ENCODE measurements at regions not wholly inside any gene's neighbourhood (a gene's known extent, or its start where the extent isn't known, plus 50 kb on each side); places are given as distances from the start of the nearest gene placed in this dataset.

DNA sequence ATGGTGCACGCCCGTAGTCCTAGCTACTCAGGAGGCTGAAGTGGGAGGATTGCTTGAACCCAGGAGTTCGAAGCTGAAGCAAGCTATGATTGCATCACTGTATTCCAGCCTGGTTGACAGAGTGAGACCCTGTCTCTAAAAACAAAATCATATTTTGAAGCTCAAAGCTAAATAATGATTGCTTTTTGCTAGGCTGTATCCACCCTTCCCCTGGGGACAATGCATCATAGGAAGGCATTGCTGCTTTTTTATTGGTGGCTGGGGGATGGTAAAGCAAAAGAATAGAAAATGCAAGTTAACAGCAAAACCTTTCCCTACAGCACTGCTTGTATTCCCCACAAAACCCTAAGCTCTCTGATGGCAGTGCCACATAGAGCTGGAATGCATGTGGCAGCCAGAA is 107.5 kb upstream of the WAC start:
- Histone ChIP-seq H3K27ac (no peak overlapping the region), H3K4me3 (no peak overlapping the region), H3K36me3 (replicated peaks in 1 of 2; ENCODE audit: insufficient read depth in 1 of 2, low read depth in 2 of 2) (no peaks in the 10 kb centered on the region), H3K4me1 (no peaks in the 10 kb centered on the region), H3K27me3 (no peaks in the 10 kb centered on the region), H3K9me3 (no peaks in the 10 kb centered on the region)
- ATAC-seq (no peak), DNase-seq (no peak)
- TF ChIP-seq, protein P1, sequence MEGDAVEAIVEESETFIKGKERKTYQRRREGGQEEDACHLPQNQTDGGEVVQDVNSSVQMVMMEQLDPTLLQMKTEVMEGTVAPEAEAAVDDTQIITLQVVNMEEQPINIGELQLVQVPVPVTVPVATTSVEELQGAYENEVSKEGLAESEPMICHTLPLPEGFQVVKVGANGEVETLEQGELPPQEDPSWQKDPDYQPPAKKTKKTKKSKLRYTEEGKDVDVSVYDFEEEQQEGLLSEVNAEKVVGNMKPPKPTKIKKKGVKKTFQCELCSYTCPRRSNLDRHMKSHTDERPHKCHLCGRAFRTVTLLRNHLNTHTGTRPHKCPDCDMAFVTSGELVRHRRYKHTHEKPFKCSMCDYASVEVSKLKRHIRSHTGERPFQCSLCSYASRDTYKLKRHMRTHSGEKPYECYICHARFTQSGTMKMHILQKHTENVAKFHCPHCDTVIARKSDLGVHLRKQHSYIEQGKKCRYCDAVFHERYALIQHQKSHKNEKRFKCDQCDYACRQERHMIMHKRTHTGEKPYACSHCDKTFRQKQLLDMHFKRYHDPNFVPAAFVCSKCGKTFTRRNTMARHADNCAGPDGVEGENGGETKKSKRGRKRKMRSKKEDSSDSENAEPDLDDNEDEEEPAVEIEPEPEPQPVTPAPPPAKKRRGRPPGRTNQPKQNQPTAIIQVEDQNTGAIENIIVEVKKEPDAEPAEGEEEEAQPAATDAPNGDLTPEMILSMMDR (IDR thresholded peaks at IDR 0.05), result no peak
- TF ChIP-seq POLR2A (IDR thresholded peaks at IDR 0.05), result no peak
- intact Hi-C loops (cut with DNase I), result no loop called here
- WGBS, 2 donors, result 86 to 88% methylated on average over 3 of the region's 3 CpGs

- TF ChIP-seq, protein P1 (IDR thresholded peaks at IDR 0.05), result no peak
- no peak for TF ChIP-seq POLR2A (IDR thresholded peaks at IDR 0.05)
- Histone ChIP-seq H3K27ac (no peak overlapping the region), H3K27me3 (no peaks in the 10 kb centered on the region), H3K4me3 (no peak overlapping the region), H3K36me3 (replicated peaks in 1 of 2; ENCODE audit: insufficient read depth in 1 of 2, low read depth in 2 of 2) (no peaks in the 10 kb centered on the region), H3K9me3 (no peaks in the 10 kb centered on the region), H3K4me1 (no peaks in the 10 kb centered on the region)
- intact Hi-C loops (cut with DNase I), result no loop called here
- ATAC-seq (no peak), DNase-seq (no peak)
Observed at GRCh38 chr10:28426392-28427159, 106.3 kb upstream of the WAC start.

DNA sequence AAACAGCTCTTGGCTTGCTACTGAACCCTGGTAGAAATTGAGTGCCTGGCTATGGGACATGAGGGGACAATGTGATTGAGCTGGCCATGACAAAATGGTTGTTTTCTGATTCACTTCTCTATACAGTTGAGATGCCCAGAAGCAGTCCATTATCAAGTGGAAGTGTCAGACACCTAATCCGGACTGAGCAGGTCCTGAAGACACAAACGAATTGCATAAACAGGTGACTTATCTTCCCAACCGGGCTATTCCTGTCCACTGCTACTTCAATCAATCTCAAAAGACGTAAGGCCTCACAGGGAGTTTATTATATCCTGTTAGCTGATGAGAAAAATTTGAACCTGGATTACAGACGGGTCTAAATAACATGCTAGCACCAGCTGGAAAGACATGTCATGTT is 105.5 kb upstream of the WAC start:
- no peaks in the 10 kb centered on the region for H3K27me3 ChIP-seq
- H3K4me1 ChIP-seq, result peaks cover 6% of the 10 kb centered on the region
- ATAC-seq (no peak), DNase-seq (no peak)
- TF ChIP-seq POLR2A (IDR thresholded peaks at IDR 0.05), result no peak
- TF ChIP-seq, protein P1 (IDR thresholded peaks at IDR 0.05), result no peak
- no peaks in the 10 kb centered on the region for H3K36me3 ChIP-seq (replicated peaks in 1 of 2; ENCODE audit: insufficient read depth in 1 of 2, low read depth in 2 of 2)
- no peak overlapping the region for H3K27ac ChIP-seq
- no peaks in the 10 kb centered on the region for H3K9me3 ChIP-seq
- intact Hi-C loops (cut with DNase I), result no loop called here
- 67 to 75% methylated on average over 5 of the region's 5 CpGs for WGBS, 2 donors
- no peak overlapping the region for H3K4me3 ChIP-seq

DNA sequence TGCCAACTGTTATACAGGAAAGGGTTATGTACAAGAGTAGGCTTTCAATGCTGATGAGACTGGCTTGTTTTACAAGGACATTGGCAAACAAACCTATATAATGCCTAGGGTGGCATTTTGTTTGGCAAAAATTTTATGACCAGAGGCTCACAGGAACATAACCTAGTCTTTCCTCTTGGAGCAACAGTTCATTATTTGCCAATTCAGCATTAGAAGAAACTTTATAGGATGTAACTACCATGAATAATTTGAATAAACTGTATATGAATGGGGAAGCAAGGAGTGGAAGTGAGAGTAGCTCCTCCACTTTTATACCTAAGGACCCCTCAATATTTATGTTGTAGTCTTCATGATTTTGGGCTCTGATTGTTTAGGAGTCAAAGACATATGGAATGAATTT is 103.9 kb upstream of the WAC start:
- Histone ChIP-seq H3K36me3 (replicated peaks in 1 of 2; ENCODE audit: insufficient read depth in 1 of 2, low read depth in 2 of 2) (no peaks in the 10 kb centered on the region), H3K4me1 (peaks cover 7% of the 10 kb centered on the region), H3K4me3 (no peak overlapping the region), H3K9me3 (no peaks in the 10 kb centered on the region), H3K27ac (no peak overlapping the region), H3K27me3 (no peaks in the 10 kb centered on the region)
- no peak for DNase-seq
- intact Hi-C loops (cut with DNase I), result no loop called here
- ATAC-seq, result no peak
- TF ChIP-seq, protein P1 (IDR thresholded peaks at IDR 0.05), result no peak
- TF ChIP-seq POLR2A (IDR thresholded peaks at IDR 0.05), result no peak

GRCh38 chr10:28429573-28430216 is 103.2 kb upstream of the WAC start:
- Histone ChIP-seq H3K36me3 (replicated peaks in 1 of 2; ENCODE audit: insufficient read depth in 1 of 2, low read depth in 2 of 2) (no peaks in the 10 kb centered on the region), H3K9me3 (no peaks in the 10 kb centered on the region), H3K27me3 (no peaks in the 10 kb centered on the region), H3K4me3 (no peak overlapping the region), H3K4me1 (peaks cover 7% of the 10 kb centered on the region), H3K27ac (no peak overlapping the region)
- intact Hi-C loops (cut with DNase I), result no loop called here
- 87 to 88% methylated on average over 3 of the region's 3 CpGs for WGBS, 2 donors
- no peak for TF ChIP-seq POLR2A (IDR thresholded peaks at IDR 0.05)
- TF ChIP-seq, protein P1 (IDR thresholded peaks at IDR 0.05), result no peak
- DNase-seq (no peak), ATAC-seq (no peak)

Measured in body of pancreas (tissue), 4 donors.